ENCODE measurements at regions not wholly inside any gene's neighbourhood (a gene's known extent, or its start where the extent isn't known, plus 50 kb on each side); places are given as distances from the start of the nearest gene placed in this dataset.

DNA sequence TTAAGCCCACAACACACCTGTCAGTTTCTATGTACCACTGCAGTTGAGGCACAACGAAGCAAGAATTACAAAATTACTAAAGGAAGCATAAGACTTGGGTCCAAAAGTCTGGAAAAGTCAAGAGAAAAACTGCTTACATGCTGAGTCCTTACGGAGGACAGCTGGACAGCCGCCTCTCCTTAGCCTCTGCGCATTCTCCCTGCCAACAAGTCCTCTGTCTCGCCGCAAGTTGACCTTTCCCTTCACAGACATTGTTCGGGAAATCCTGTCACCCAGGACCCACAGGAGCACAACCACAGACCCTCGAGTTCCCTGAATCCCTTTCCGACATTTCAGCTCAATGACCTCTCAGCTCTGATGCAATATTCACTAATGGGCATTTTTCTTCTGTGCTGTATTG, 525.4 kb upstream of the SALL3 start:
- no peak overlapping the region for H2AFZ ChIP-seq (ENCODE audit: low read depth, low read length)
- no peak overlapping the region for H2BK15ac ChIP-seq (ENCODE audit: low read depth, poor library complexity, severe bottlenecking)
- H2BK120ac ChIP-seq (ENCODE audit: low read depth, low read length): no peak overlapping the region
- no peak overlapping the region for H3K18ac ChIP-seq (ENCODE audit: low read depth in 1 of 2, low read length in 2 of 2)
- no peak overlapping the region for H3K14ac ChIP-seq (ENCODE audit: low read length in 2 of 2)
- no peak overlapping the region for H3K27ac ChIP-seq (ENCODE audit: low read length, poor library complexity, severe bottlenecking)
- no peak overlapping the region for H3K4me3 ChIP-seq (ENCODE audit: insufficient read depth in 1 of 2, low read depth in 1 of 2, low read length in 2 of 2)
- WGBS: 70% methylated on average over 9 of the region's 9 CpGs
- DNase-seq: no peak
- H3K4me1 ChIP-seq (ENCODE audit: control insufficient read depth, insufficient read depth, low read depth, low read length): no peaks in the 10 kb centered on the region
- H2AK5ac ChIP-seq (ENCODE audit: low read length, severe bottlenecking): no peak overlapping the region
- H4K8ac ChIP-seq (ENCODE audit: low read length): no peak overlapping the region
- no peaks in the 10 kb centered on the region for H3K79me1 ChIP-seq (replicated peaks; ENCODE audit: low read length, poor library complexity, severe bottlenecking)
- peaks cover 3% of the 10 kb centered on the region for H3K9me3 ChIP-seq (ENCODE audit: control insufficient read depth, low read length)
- no peak overlapping the region for H3K9ac ChIP-seq (ENCODE audit: low read length)
- H2BK12ac ChIP-seq (ENCODE audit: low read length in 2 of 2): no peak overlapping the region
- no peak overlapping the region for H2BK5ac ChIP-seq (ENCODE audit: low read depth, low read length, poor library complexity, severe bottlenecking)
- H3K23ac ChIP-seq (ENCODE audit: low read length in 2 of 2): no peak overlapping the region
- H4K91ac ChIP-seq (ENCODE audit: low read length): no peak overlapping the region
- no peak overlapping the region for H3K4me2 ChIP-seq (ENCODE audit: low read length, poor library complexity, severe bottlenecking)
- no peaks in the 10 kb centered on the region for H3K27me3 ChIP-seq (ENCODE audit: control insufficient read depth in 1 of 2, insufficient read depth in 1 of 2, low read length in 2 of 2)
- H3K4ac ChIP-seq (ENCODE audit: low read depth in 1 of 2, low read length in 2 of 2): no peak overlapping the region
- H3K36me3 ChIP-seq (ENCODE audit: control insufficient read depth in 1 of 2, insufficient read depth in 2 of 2, low read depth in 1 of 2, low read length in 2 of 2): no peaks in the 10 kb centered on the region

- no peak overlapping the region for H2BK120ac ChIP-seq (ENCODE audit: low read depth, low read length)
- H3K4me3 ChIP-seq (ENCODE audit: insufficient read depth in 1 of 2, low read depth in 1 of 2, low read length in 2 of 2): no peak overlapping the region
- H2BK5ac ChIP-seq (ENCODE audit: low read depth, low read length, poor library complexity, severe bottlenecking): no peak overlapping the region
- H4K8ac ChIP-seq (ENCODE audit: low read length): no peak overlapping the region
- peaks cover under 1% of the 10 kb centered on the region for H3K9me3 ChIP-seq (ENCODE audit: control insufficient read depth, low read length)
- no peak overlapping the region for H3K4ac ChIP-seq (ENCODE audit: low read depth in 1 of 2, low read length in 2 of 2)
- no peak overlapping the region for H3K4me2 ChIP-seq (ENCODE audit: low read length, poor library complexity, severe bottlenecking)
- no peak overlapping the region for H4K91ac ChIP-seq (ENCODE audit: low read length)
- no peak overlapping the region for H3K18ac ChIP-seq (ENCODE audit: low read depth in 1 of 2, low read length in 2 of 2)
- no peaks in the 10 kb centered on the region for H3K79me1 ChIP-seq (replicated peaks; ENCODE audit: low read length, poor library complexity, severe bottlenecking)
- H3K23ac ChIP-seq (ENCODE audit: low read length in 2 of 2): no peak overlapping the region
- no peak overlapping the region for H3K27ac ChIP-seq (ENCODE audit: low read length, poor library complexity, severe bottlenecking)
- no peak overlapping the region for H2AK5ac ChIP-seq (ENCODE audit: low read length, severe bottlenecking)
- no peaks in the 10 kb centered on the region for H3K4me1 ChIP-seq (ENCODE audit: control insufficient read depth, insufficient read depth, low read depth, low read length)
- H2AFZ ChIP-seq (ENCODE audit: low read depth, low read length): no peak overlapping the region
- H3K27me3 ChIP-seq (ENCODE audit: control insufficient read depth in 1 of 2, insufficient read depth in 1 of 2, low read length in 2 of 2): no peaks in the 10 kb centered on the region
- H3K14ac ChIP-seq (ENCODE audit: low read length in 2 of 2): no peak overlapping the region
- no peak overlapping the region for H3K9ac ChIP-seq (ENCODE audit: low read length)
- DNase-seq: no peak
- no peak overlapping the region for H2BK12ac ChIP-seq (ENCODE audit: low read length in 2 of 2)
- H2BK15ac ChIP-seq (ENCODE audit: low read depth, poor library complexity, severe bottlenecking): no peak overlapping the region
- WGBS: 81% methylated on average over 4 of the region's 5 CpGs
- H3K36me3 ChIP-seq (ENCODE audit: control insufficient read depth in 1 of 2, insufficient read depth in 2 of 2, low read depth in 1 of 2, low read length in 2 of 2): no peaks in the 10 kb centered on the region
These were observed 524.2 kb upstream of the SALL3 start for GRCh38 chr18:78455386-78455785.

GRCh38 chr18:78457011-78457410, 522.6 kb upstream of the SALL3 start:
- Histone ChIP-seq H3K14ac (ENCODE audit: low read length in 2 of 2) (no peak overlapping the region), H2BK5ac (ENCODE audit: low read depth, low read length, poor library complexity, severe bottlenecking) (no peak overlapping the region), H3K4me3 (ENCODE audit: insufficient read depth in 1 of 2, low read depth in 1 of 2, low read length in 2 of 2) (no peak overlapping the region), H2BK120ac (ENCODE audit: low read depth, low read length) (no peak overlapping the region), H3K4me1 (ENCODE audit: control insufficient read depth, insufficient read depth, low read depth, low read length) (no peaks in the 10 kb centered on the region), H3K36me3 (ENCODE audit: control insufficient read depth in 1 of 2, insufficient read depth in 2 of 2, low read depth in 1 of 2, low read length in 2 of 2) (no peaks in the 10 kb centered on the region), H3K18ac (ENCODE audit: low read depth in 1 of 2, low read length in 2 of 2) (no peak overlapping the region), H2BK15ac (ENCODE audit: low read depth, poor library complexity, severe bottlenecking) (no peak overlapping the region), H4K8ac (ENCODE audit: low read length) (no peak overlapping the region), H3K9ac (ENCODE audit: low read length) (no peak overlapping the region), H3K9me3 (ENCODE audit: control insufficient read depth, low read length) (peaks cover 15% of the 10 kb centered on the region), H2BK12ac (ENCODE audit: low read length in 2 of 2) (no peak overlapping the region), H3K23ac (ENCODE audit: low read length in 2 of 2) (no peak overlapping the region), H2AFZ (ENCODE audit: low read depth, low read length) (no peak overlapping the region), H4K91ac (ENCODE audit: low read length) (no peak overlapping the region), H3K27me3 (ENCODE audit: control insufficient read depth in 1 of 2, insufficient read depth in 1 of 2, low read length in 2 of 2) (no peaks in the 10 kb centered on the region), H3K79me1 (replicated peaks; ENCODE audit: low read length, poor library complexity, severe bottlenecking) (no peaks in the 10 kb centered on the region), H3K4me2 (ENCODE audit: low read length, poor library complexity, severe bottlenecking) (no peak overlapping the region), H3K27ac (ENCODE audit: low read length, poor library complexity, severe bottlenecking) (no peak overlapping the region), H2AK5ac (ENCODE audit: low read length, severe bottlenecking) (no peak overlapping the region), H3K4ac (ENCODE audit: low read depth in 1 of 2, low read length in 2 of 2) (no peak overlapping the region)
- 60% methylated on average over 13 of the region's 13 CpGs for WGBS
- DNase-seq: no peak

GRCh38 chr18:78457731-78458130, 521.9 kb upstream of the SALL3 start:
- Histone ChIP-seq H3K14ac (ENCODE audit: low read length in 2 of 2) (no peak overlapping the region), H3K4me3 (ENCODE audit: insufficient read depth in 1 of 2, low read depth in 1 of 2, low read length in 2 of 2) (no peak overlapping the region), H3K27ac (ENCODE audit: low read length, poor library complexity, severe bottlenecking) (no peak overlapping the region), H4K91ac (ENCODE audit: low read length) (no peak overlapping the region), H3K4me2 (ENCODE audit: low read length, poor library complexity, severe bottlenecking) (no peak overlapping the region), H2BK120ac (ENCODE audit: low read depth, low read length) (no peak overlapping the region), H3K4me1 (ENCODE audit: control insufficient read depth, insufficient read depth, low read depth, low read length) (no peaks in the 10 kb centered on the region), H3K36me3 (ENCODE audit: control insufficient read depth in 1 of 2, insufficient read depth in 2 of 2, low read depth in 1 of 2, low read length in 2 of 2) (no peaks in the 10 kb centered on the region), H2AK5ac (ENCODE audit: low read length, severe bottlenecking) (no peak overlapping the region), H3K9me3 (ENCODE audit: control insufficient read depth, low read length) (peaks cover 17% of the 10 kb centered on the region), H2AFZ (ENCODE audit: low read depth, low read length) (no peak overlapping the region), H3K4ac (ENCODE audit: low read depth in 1 of 2, low read length in 2 of 2) (no peak overlapping the region), H3K18ac (ENCODE audit: low read depth in 1 of 2, low read length in 2 of 2) (no peak overlapping the region), H4K8ac (ENCODE audit: low read length) (no peak overlapping the region), H2BK15ac (ENCODE audit: low read depth, poor library complexity, severe bottlenecking) (no peak overlapping the region), H3K23ac (ENCODE audit: low read length in 2 of 2) (no peak overlapping the region), H3K9ac (ENCODE audit: low read length) (no peak overlapping the region), H3K79me1 (replicated peaks; ENCODE audit: low read length, poor library complexity, severe bottlenecking) (no peaks in the 10 kb centered on the region), H2BK12ac (ENCODE audit: low read length in 2 of 2) (no peak overlapping the region), H2BK5ac (ENCODE audit: low read depth, low read length, poor library complexity, severe bottlenecking) (no peak overlapping the region), H3K27me3 (ENCODE audit: control insufficient read depth in 1 of 2, insufficient read depth in 1 of 2, low read length in 2 of 2) (no peaks in the 10 kb centered on the region)
- WGBS: 90% methylated on average over 7 of the region's 7 CpGs
- no peak for DNase-seq

Data from mesenchymal stem cell (in vitro differentiated cells and primary cell).